Omental fat pad (tissue), 3 donors: ENCODE measurements at regions not wholly inside any gene's neighbourhood (a gene's known extent, or its start where the extent isn't known, plus 50 kb on each side); places are given as distances from the start of the nearest gene placed in this dataset.
"Not testable (repeated sequence)": the region's sequence is repeated elsewhere in the genome, so short reads cannot be mapped to it uniquely, and the experiment has no call there.

Experiments
- ATAC-seq: fragments of 150-250 bp; one replicate; pipeline ENCODE4 v1.9.1; 2016; ENCODE audit warnings: mild to moderate bottlenecking, moderate library complexity; ENCODE audit not compliant: low FRiP score
- DNase-seq: peaks from one replicate; pipeline ENCODE4 v3.0.0-alpha.2; 2019; ENCODE audit warnings: low spot score
- CTCF ChIP-seq, 3 donors: fragments of 450-650 bp; IDR thresholded peaks; one replicate each; pipeline ENCODE4 v1.5.1; 2016 to 2017; ENCODE audit warnings: antibody characterized with exemption in 3 of 3, mild to moderate bottlenecking in 3 of 3, moderate library complexity in 2 of 3

- no peak for TF ChIP-seq CTCF (IDR thresholded peaks at IDR 0.05)
- DNase-seq (no peak), ATAC-seq (no peak)
Measured at GRCh38 chr9:7636838-7637467, 162.6 kb downstream of the DMAC1 start.

GRCh38 chr9:7636309-7636708 is 163.3 kb downstream of the DMAC1 start:
- TF ChIP-seq CTCF (IDR thresholded peaks at IDR 0.05): no peak
- ATAC-seq (no peak), DNase-seq (no peak)

- ATAC-seq, DNase-seq: not testable (repeated sequence)
Measured at GRCh38 chr9:7626571-7627029, 173.0 kb downstream of the DMAC1 start.

GRCh38 chr9:7622481-7622880 is 177.1 kb downstream of the DMAC1 start:
- no peak for DNase-seq
- no peak for TF ChIP-seq CTCF (IDR thresholded peaks at IDR 0.05)
- ATAC-seq: no peak

- no peak for DNase-seq
- no peak for ATAC-seq
- no peak for TF ChIP-seq CTCF (IDR thresholded peaks at IDR 0.05)
Measured at GRCh38 chr9:7615344-7615743, 184.2 kb downstream of the DMAC1 start.

GRCh38 chr9:7613931-7614330 is 185.6 kb downstream of the DMAC1 start:
- TF ChIP-seq CTCF (IDR thresholded peaks at IDR 0.05): no peak
- DNase-seq (no peak), ATAC-seq (no peak)

GRCh38 chr9:7608261-7608660 is 191.3 kb downstream of the DMAC1 start:
- DNase-seq: no peak
- no peak for TF ChIP-seq CTCF (IDR thresholded peaks at IDR 0.05)
- ATAC-seq: no peak
